Tibial artery (tissue), 4 donors: ENCODE measurements at regions not wholly inside any gene's neighbourhood (a gene's known extent, or its start where the extent isn't known, plus 50 kb on each side); places are given as distances from the start of the nearest gene placed in this dataset.

Experiments
- DNase-seq, 2 donors: peaks; one replicate each; pipeline ENCODE4 v3.0.0-alpha.2; 2019
- H3K27ac ChIP-seq, 2 donors: fragments of 200-600 bp; sonication (generic) in 1 of 2; 1 replicate in 1 of 2; 2 replicates in 1 of 2; pipeline ENCODE4 v1.5.1; 2018 to 2019; ENCODE audit warnings: mild to moderate bottlenecking in 1 of 2
- H3K27me3 ChIP-seq, 2 donors: fragments of 200-600 bp; sonication (generic) in 1 of 2; one replicate each; pipeline versions ENCODE4 v1.5.1 to v1.6.0; 2016 to 2019
- H3K36me3 ChIP-seq, 3 donors: fragments of 200-600 bp; sonication (generic) in 2 of 3; one replicate each; pipeline ENCODE4 v1.5.1; 2016 to 2019; ENCODE audit warnings: mild to moderate bottlenecking in 2 of 3
- H3K4me1 ChIP-seq, 4 donors: fragments of 200-600 bp; sonication (generic) in 2 of 4; 1 replicate in 3 of 4; 2 replicates in 1 of 4; pipeline ENCODE4 v1.5.1; 2016 to 2019
- H3K4me3 ChIP-seq, 2 donors: fragments of 200-600 bp; sonication (generic) in 1 of 2; 1 replicate in 1 of 2; 2 replicates in 1 of 2; pipeline ENCODE4 v1.5.1; 2018 to 2019; ENCODE audit warnings: mild to moderate bottlenecking in 2 of 2
- H3K9me3 ChIP-seq, 3 donors: fragments of 200-600 bp; sonication (generic) in 1 of 3; one replicate each; pipeline ENCODE4 v1.5.1; 2016 to 2019
- intact Hi-C: fragments of 100-400 bp; cut with DNase I; formaldehyde crosslinking; loops from one replicate; pipeline ENCODE4 v1.15.0; 2023; ENCODE audit warnings: low total_unique reads
- TF ChIP-seq, protein P1 (sequence below), 2 experiments: fragments of 200-600 bp in 1 of 2; fragments of 450-650 bp in 1 of 2; IDR thresholded peaks; one replicate each; pipeline ENCODE4 v1.5.1; 2017 to 2019; ENCODE audit warnings: antibody characterized with exemption in 2 of 2, mild to moderate bottlenecking in 1 of 2, moderate library complexity in 1 of 2

DNA sequence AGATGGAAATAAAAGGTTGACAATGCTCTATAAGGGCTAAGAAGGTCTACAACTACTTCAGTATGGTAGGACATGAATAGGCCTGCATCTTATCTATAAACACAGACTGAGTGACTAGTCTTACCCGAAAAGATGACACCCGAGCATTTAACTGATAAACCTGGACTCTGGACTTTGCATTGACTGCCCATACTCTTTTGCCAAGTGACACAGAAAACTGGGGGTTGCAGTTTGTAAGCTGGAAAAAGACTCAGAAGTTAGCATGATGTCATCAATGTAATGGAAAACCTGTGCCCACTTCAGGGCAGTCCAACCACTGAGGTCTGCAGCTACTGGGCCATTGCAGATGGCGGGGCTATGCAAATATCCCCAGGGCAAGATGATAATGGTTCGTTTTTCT is 258.3 kb upstream of the NEGR1 start:
- H3K27me3 ChIP-seq = no peaks in the 10 kb centered on the region
- intact Hi-C loops = no loop called here
- no peak overlapping the region for H3K27ac ChIP-seq
- H3K36me3 ChIP-seq = no peaks in the 10 kb centered on the region
- H3K4me1 ChIP-seq = no peaks in the 10 kb centered on the region
- no peak overlapping the region for H3K4me3 ChIP-seq
- no peak for DNase-seq
- no peaks in the 10 kb centered on the region for H3K9me3 ChIP-seq
- TF ChIP-seq, protein P1, sequence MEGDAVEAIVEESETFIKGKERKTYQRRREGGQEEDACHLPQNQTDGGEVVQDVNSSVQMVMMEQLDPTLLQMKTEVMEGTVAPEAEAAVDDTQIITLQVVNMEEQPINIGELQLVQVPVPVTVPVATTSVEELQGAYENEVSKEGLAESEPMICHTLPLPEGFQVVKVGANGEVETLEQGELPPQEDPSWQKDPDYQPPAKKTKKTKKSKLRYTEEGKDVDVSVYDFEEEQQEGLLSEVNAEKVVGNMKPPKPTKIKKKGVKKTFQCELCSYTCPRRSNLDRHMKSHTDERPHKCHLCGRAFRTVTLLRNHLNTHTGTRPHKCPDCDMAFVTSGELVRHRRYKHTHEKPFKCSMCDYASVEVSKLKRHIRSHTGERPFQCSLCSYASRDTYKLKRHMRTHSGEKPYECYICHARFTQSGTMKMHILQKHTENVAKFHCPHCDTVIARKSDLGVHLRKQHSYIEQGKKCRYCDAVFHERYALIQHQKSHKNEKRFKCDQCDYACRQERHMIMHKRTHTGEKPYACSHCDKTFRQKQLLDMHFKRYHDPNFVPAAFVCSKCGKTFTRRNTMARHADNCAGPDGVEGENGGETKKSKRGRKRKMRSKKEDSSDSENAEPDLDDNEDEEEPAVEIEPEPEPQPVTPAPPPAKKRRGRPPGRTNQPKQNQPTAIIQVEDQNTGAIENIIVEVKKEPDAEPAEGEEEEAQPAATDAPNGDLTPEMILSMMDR (IDR thresholded peaks at IDR 0.05) = no peak

- TF ChIP-seq, protein P1 (IDR thresholded peaks at IDR 0.05) = no peak
- Histone ChIP-seq H3K27ac (no peak overlapping the region), H3K36me3 (no peaks in the 10 kb centered on the region), H3K4me3 (no peak overlapping the region), H3K27me3 (no peaks in the 10 kb centered on the region), H3K9me3 (peaks cover 0 to 4% (median 2%) of the 10 kb centered on the region in 3 donors), H3K4me1 (no peaks in the 10 kb centered on the region)
- intact Hi-C loops = no loop called here
- no peak for DNase-seq
Measured at GRCh38 chr1:72535470-72535869, 253.1 kb upstream of the NEGR1 start.

GRCh38 chr1:72530646-72531045 is 248.3 kb upstream of the NEGR1 start:
- peaks cover 0 to 5% (median 4%) of the 10 kb centered on the region in 3 donors for H3K9me3 ChIP-seq
- no peak overlapping the region for H3K27ac ChIP-seq
- intact Hi-C loops = no loop called here
- TF ChIP-seq, protein P1 (IDR thresholded peaks at IDR 0.05) = no peak
- no peak for DNase-seq
- no peak overlapping the region for H3K4me3 ChIP-seq
- no peaks in the 10 kb centered on the region for H3K36me3 ChIP-seq
- no peaks in the 10 kb centered on the region for H3K27me3 ChIP-seq
- no peaks in the 10 kb centered on the region for H3K4me1 ChIP-seq

DNA sequence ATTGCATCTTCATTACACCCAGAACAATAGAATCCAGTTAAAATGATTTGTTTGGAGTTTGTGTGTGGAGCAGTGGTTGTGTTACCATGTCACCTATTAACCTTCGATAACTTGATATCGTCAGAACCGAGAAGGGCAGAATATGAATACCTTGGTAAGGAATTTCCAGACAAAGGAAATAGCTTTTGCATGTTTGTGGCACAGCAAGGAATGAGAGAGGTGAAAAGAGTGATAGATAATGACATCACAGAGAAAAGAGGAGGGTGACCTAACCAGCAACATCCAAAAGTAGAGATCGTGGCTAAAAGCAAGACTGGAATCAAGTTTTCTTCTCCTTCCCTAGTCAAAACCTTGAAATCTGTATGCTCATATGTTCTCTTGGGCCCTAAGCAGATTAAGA is 244.6 kb upstream of the NEGR1 start:
- no peaks in the 10 kb centered on the region for H3K36me3 ChIP-seq

GRCh38 chr1:72524021-72524420 is 241.7 kb upstream of the NEGR1 start:
- intact Hi-C loops = no loop called here
- DNase-seq = no peak

More for the DNA sequence above, 244.6 kb upstream of the NEGR1 start:
- H3K27me3 ChIP-seq = no peaks in the 10 kb centered on the region
- TF ChIP-seq, protein P1 (IDR thresholded peaks at IDR 0.05) = no peak
- H3K4me3 ChIP-seq = no peak overlapping the region
- no peak for DNase-seq
- no peaks in the 10 kb centered on the region for H3K4me1 ChIP-seq
- H3K27ac ChIP-seq = no peak overlapping the region
- H3K9me3 ChIP-seq = peaks cover 0 to 5% (median 4%) of the 10 kb centered on the region in 3 donors
- intact Hi-C loops = no loop called here

More at GRCh38 chr1:72524021-72524420, 241.7 kb upstream of the NEGR1 start:
- Histone ChIP-seq H3K4me3 (no peak overlapping the region), H3K4me1 (no peaks in the 10 kb centered on the region), H3K27ac (no peak overlapping the region), H3K36me3 (no peaks in the 10 kb centered on the region), H3K9me3 (no peaks in the 10 kb centered on the region), H3K27me3 (no peaks in the 10 kb centered on the region)
- TF ChIP-seq, protein P1 (IDR thresholded peaks at IDR 0.05) = no peak
